ENCODE measurements at regions not wholly inside any gene's neighbourhood (a gene's known extent, or its start where the extent isn't known, plus 50 kb on each side); places are given as distances from the start of the nearest gene placed in this dataset.

DNA sequence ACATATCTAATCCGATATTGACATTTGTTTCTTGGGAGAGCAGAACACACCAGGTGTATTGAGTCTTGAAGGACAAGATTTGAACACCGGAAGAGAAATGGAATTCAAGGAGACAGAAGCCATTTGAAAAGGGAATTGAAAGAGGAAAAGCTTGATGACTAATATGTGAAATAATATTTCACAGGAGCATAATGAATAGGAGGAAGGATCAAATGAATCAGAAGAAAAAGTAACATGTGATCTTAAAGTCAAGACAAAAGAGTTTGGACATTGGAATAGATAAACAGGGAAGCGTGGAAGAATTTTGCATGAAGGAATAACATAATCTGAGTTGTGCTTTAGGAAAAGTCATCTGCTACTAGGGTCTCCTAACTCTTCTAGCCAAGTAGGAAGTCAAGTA is 145.5 kb upstream of the PDHA2 start:
- WGBS (ENCODE audit: insufficient coverage), result 80% methylated on average over 1 of the region's 3 CpGs
- Mint-ChIP-seq H3K4me3 (no peak overlapping the region), H3K27ac (no peak overlapping the region), H3K36me3 (no peaks in the 10 kb centered on the region), H3K9me3 (no peaks in the 10 kb centered on the region), H3K27me3 (ENCODE audit: low read depth in 3 of 3) (no peaks in the 10 kb centered on the region), H3K4me1 (no peaks in the 10 kb centered on the region)
- no peak overlapping the region for H2AFZ ChIP-seq (ENCODE audit: insufficient read depth, low read depth, low read length, poor library complexity, severe bottlenecking)
- no peaks in the 10 kb centered on the region for H3K36me3 ChIP-seq (replicated peaks in 1 of 2; ENCODE audit: control insufficient read depth in 1 of 2, insufficient read depth in 2 of 2, low read length in 2 of 2)
- H3K9me3 ChIP-seq (replicated peaks in 1 of 2; ENCODE audit: control insufficient read depth in 1 of 2, insufficient read depth in 1 of 2, low read length in 2 of 2), result no peaks in the 10 kb centered on the region
- DNase-seq, result no peak
- no peaks in the 10 kb centered on the region for H3K79me2 ChIP-seq (ENCODE audit: insufficient read depth, low read length)
- no peak overlapping the region for H3K4me2 ChIP-seq (replicated peaks; ENCODE audit: extremely low read depth, low read length, poor library complexity, severe bottlenecking)
- no peak overlapping the region for H3K4me3 ChIP-seq (replicated peaks in 1 of 3; ENCODE audit: low read depth in 2 of 3, low read length in 3 of 3)
- H3K9ac ChIP-seq (ENCODE audit: insufficient read depth, low read length, poor library complexity, severe bottlenecking), result no peak overlapping the region
- TF ChIP-seq, protein P1, sequence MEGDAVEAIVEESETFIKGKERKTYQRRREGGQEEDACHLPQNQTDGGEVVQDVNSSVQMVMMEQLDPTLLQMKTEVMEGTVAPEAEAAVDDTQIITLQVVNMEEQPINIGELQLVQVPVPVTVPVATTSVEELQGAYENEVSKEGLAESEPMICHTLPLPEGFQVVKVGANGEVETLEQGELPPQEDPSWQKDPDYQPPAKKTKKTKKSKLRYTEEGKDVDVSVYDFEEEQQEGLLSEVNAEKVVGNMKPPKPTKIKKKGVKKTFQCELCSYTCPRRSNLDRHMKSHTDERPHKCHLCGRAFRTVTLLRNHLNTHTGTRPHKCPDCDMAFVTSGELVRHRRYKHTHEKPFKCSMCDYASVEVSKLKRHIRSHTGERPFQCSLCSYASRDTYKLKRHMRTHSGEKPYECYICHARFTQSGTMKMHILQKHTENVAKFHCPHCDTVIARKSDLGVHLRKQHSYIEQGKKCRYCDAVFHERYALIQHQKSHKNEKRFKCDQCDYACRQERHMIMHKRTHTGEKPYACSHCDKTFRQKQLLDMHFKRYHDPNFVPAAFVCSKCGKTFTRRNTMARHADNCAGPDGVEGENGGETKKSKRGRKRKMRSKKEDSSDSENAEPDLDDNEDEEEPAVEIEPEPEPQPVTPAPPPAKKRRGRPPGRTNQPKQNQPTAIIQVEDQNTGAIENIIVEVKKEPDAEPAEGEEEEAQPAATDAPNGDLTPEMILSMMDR (IDR thresholded peaks at IDR 0.05), result no peak
- intact Hi-C loops (cut with micrococcal nuclease), result no loop called here
- no peaks in the 10 kb centered on the region for H3K27me3 ChIP-seq (ENCODE audit: control insufficient read depth in 2 of 2, insufficient read depth in 2 of 2, low read length in 2 of 2)
- no peak overlapping the region for H3K27ac ChIP-seq (ENCODE audit: low read depth in 1 of 2, low read length in 2 of 2)
- no peaks in the 10 kb centered on the region for H3K4me1 ChIP-seq (ENCODE audit: control insufficient read depth in 1 of 2, insufficient read depth in 2 of 2, low read length in 2 of 2)
- H4K20me1 ChIP-seq (ENCODE audit: insufficient read depth, low read length), result no peaks in the 10 kb centered on the region

DNA sequence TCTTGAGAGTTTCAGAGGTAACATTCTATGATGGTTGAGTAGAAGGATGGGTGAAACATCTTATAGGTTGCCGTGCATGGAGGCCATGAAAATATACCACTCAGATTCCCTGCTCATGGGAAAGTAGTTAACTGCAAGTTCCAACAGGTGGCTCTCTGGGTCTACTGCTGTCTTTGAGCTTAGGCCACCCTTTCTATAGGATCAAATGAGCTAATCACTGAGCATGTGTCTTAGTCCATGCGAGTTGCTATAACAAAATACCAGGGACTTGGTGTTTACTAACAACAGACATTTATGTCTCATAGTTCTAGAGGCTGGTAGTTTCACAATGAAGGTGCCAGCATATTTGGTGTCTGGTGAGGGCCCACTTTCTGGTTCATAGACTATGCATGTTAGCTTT is 144.8 kb upstream of the UNC5C start:
- intact Hi-C loops (cut with micrococcal nuclease), result no loop called here

More for the DNA sequence above, 144.8 kb upstream of the UNC5C start:
- H3K4me1 Mint-ChIP-seq, result no peaks in the 10 kb centered on the region
- Histone ChIP-seq H3K9ac (ENCODE audit: insufficient read depth, low read length, poor library complexity, severe bottlenecking) (no peak overlapping the region), H2AFZ (ENCODE audit: insufficient read depth, low read depth, low read length, poor library complexity, severe bottlenecking) (no peak overlapping the region), H3K79me2 (ENCODE audit: insufficient read depth, low read length) (no peaks in the 10 kb centered on the region), H3K9me3 (replicated peaks in 1 of 2; ENCODE audit: control insufficient read depth in 1 of 2, insufficient read depth in 1 of 2, low read length in 2 of 2) (no peaks in the 10 kb centered on the region), H3K27me3 (ENCODE audit: control insufficient read depth in 2 of 2, insufficient read depth in 2 of 2, low read length in 2 of 2) (no peaks in the 10 kb centered on the region), H3K36me3 (replicated peaks in 1 of 2; ENCODE audit: control insufficient read depth in 1 of 2, insufficient read depth in 2 of 2, low read length in 2 of 2) (no peaks in the 10 kb centered on the region), H3K4me2 (replicated peaks; ENCODE audit: extremely low read depth, low read length, poor library complexity, severe bottlenecking) (no peak overlapping the region), H3K27ac (ENCODE audit: low read depth in 1 of 2, low read length in 2 of 2) (no peak overlapping the region), H3K4me3 (replicated peaks in 1 of 3; ENCODE audit: low read depth in 2 of 3, low read length in 3 of 3) (no peak overlapping the region), H4K20me1 (ENCODE audit: insufficient read depth, low read length) (no peaks in the 10 kb centered on the region), H3K4me1 (ENCODE audit: control insufficient read depth in 1 of 2, insufficient read depth in 2 of 2, low read length in 2 of 2) (no peaks in the 10 kb centered on the region)
- no peak for DNase-seq
- no peak overlapping the region for H3K27ac Mint-ChIP-seq
- H3K4me3 Mint-ChIP-seq, result no peak overlapping the region
- TF ChIP-seq, protein P1 (IDR thresholded peaks at IDR 0.05), result no peak
- H3K27me3 Mint-ChIP-seq (ENCODE audit: low read depth in 3 of 3), result no peaks in the 10 kb centered on the region
- H3K36me3 Mint-ChIP-seq, result no peaks in the 10 kb centered on the region
- WGBS (ENCODE audit: insufficient coverage), result 80% methylated on average over 1 of the region's 2 CpGs
- no peaks in the 10 kb centered on the region for H3K9me3 Mint-ChIP-seq
